ENCODE measurements at regions not wholly inside any gene's neighbourhood (a gene's known extent, or its start where the extent isn't known, plus 50 kb on each side); places are given as distances from the start of the nearest gene placed in this dataset.

GRCh38 chr14:83529531-83529930, 1995.9 kb upstream of the SEL1L start:
- no peak for TF ChIP-seq CTCF (IDR thresholded peaks at IDR 0.05; ENCODE audit: unreplicated experiment)
- ChIA-PET POLR2A (no interaction called here), CTCF (no interaction called here)
- Mint-ChIP-seq H3K4me1 (ENCODE audit: insufficient read depth, unreplicated experiment) (no peaks in the 10 kb centered on the region), H3K27me3 (ENCODE audit: insufficient read depth, unreplicated experiment) (no peaks in the 10 kb centered on the region), H3K4me3 (ENCODE audit: unreplicated experiment) (no peak overlapping the region), H3K27ac (ENCODE audit: low read depth, unreplicated experiment) (peak overlapping the region; percentile 19), H3K9me3 (ENCODE audit: unreplicated experiment) (peaks cover 7% of the 10 kb centered on the region), H3K36me3 (ENCODE audit: insufficient read depth, unreplicated experiment) (no peaks in the 10 kb centered on the region)
- DNase-seq (ENCODE audit: unreplicated experiment) = no peak
- intact Hi-C loops (cut with micrococcal nuclease) = no loop called here
- BruUV-seq (replicated peaks) = no TSS peak

- Mint-ChIP-seq H3K27ac (ENCODE audit: low read depth, unreplicated experiment) (no peak overlapping the region), H3K4me3 (ENCODE audit: unreplicated experiment) (no peak overlapping the region), H3K27me3 (ENCODE audit: insufficient read depth, unreplicated experiment) (no peaks in the 10 kb centered on the region), H3K4me1 (ENCODE audit: insufficient read depth, unreplicated experiment) (no peaks in the 10 kb centered on the region), H3K36me3 (ENCODE audit: insufficient read depth, unreplicated experiment) (no peaks in the 10 kb centered on the region), H3K9me3 (ENCODE audit: unreplicated experiment) (no peaks in the 10 kb centered on the region)
- TF ChIP-seq CTCF (IDR thresholded peaks at IDR 0.05; ENCODE audit: unreplicated experiment) = no peak
- no peak for DNase-seq (ENCODE audit: unreplicated experiment)
- BruUV-seq (replicated peaks) = no TSS peak
- CTCF ChIA-PET = no interaction called here
- POLR2A ChIA-PET = no interaction called here
- intact Hi-C loops (cut with micrococcal nuclease) = no loop called here
These were observed 1996.2 kb upstream of the FLRT2 start for GRCh38 chr14:83533734-83534133.

- CTCF ChIA-PET = no interaction called here
These were observed 1994.9 kb upstream of the FLRT2 start for GRCh38 chr14:83534995-83535394.

GRCh38 chr14:83535444-83535843, 1994.5 kb upstream of the FLRT2 start:
- no TSS peak for BruUV-seq (replicated peaks)
- no peak for TF ChIP-seq CTCF (IDR thresholded peaks at IDR 0.05; ENCODE audit: unreplicated experiment)
- CTCF ChIA-PET = no interaction called here
- no peak for DNase-seq (ENCODE audit: unreplicated experiment)
- H3K4me1 Mint-ChIP-seq (ENCODE audit: insufficient read depth, unreplicated experiment) = no peaks in the 10 kb centered on the region
- POLR2A ChIA-PET = interaction anchor here (0.7 kb wide), 1 partner anchor 81 kb away, joined by 3 read pairs; no protein-coding TSS in a partner anchor
- intact Hi-C loops (cut with micrococcal nuclease) = no loop called here
- H3K36me3 Mint-ChIP-seq (ENCODE audit: insufficient read depth, unreplicated experiment) = no peaks in the 10 kb centered on the region
- no peak overlapping the region for H3K4me3 Mint-ChIP-seq (ENCODE audit: unreplicated experiment)
- H3K9me3 Mint-ChIP-seq (ENCODE audit: unreplicated experiment) = no peaks in the 10 kb centered on the region
- no peak overlapping the region for H3K27ac Mint-ChIP-seq (ENCODE audit: low read depth, unreplicated experiment)
- H3K27me3 Mint-ChIP-seq (ENCODE audit: insufficient read depth, unreplicated experiment) = no peaks in the 10 kb centered on the region

More at GRCh38 chr14:83534995-83535394, 1994.9 kb upstream of the FLRT2 start:
- no peaks in the 10 kb centered on the region for H3K9me3 Mint-ChIP-seq (ENCODE audit: unreplicated experiment)
- H3K4me3 Mint-ChIP-seq (ENCODE audit: unreplicated experiment) = no peak overlapping the region
- no peak overlapping the region for H3K27ac Mint-ChIP-seq (ENCODE audit: low read depth, unreplicated experiment)
- BruUV-seq (replicated peaks) = no TSS peak
- H3K4me1 Mint-ChIP-seq (ENCODE audit: insufficient read depth, unreplicated experiment) = no peaks in the 10 kb centered on the region
- DNase-seq (ENCODE audit: unreplicated experiment) = no peak
- POLR2A ChIA-PET = no interaction called here
- no peaks in the 10 kb centered on the region for H3K27me3 Mint-ChIP-seq (ENCODE audit: insufficient read depth, unreplicated experiment)
- intact Hi-C loops (cut with micrococcal nuclease) = no loop called here
- no peak for TF ChIP-seq CTCF (IDR thresholded peaks at IDR 0.05; ENCODE audit: unreplicated experiment)
- H3K36me3 Mint-ChIP-seq (ENCODE audit: insufficient read depth, unreplicated experiment) = no peaks in the 10 kb centered on the region
